GM04503 (cell line): ENCODE measurements at regions not wholly inside any gene's neighbourhood (a gene's known extent, or its start where the extent isn't known, plus 50 kb on each side); places are given as distances from the start of the nearest gene placed in this dataset.
"Not testable (repeated sequence)": the region's sequence is repeated elsewhere in the genome, so short reads cannot be mapped to it uniquely, and the experiment has no call there.

Experiments
- DNase-seq: peaks from one replicate; pipeline ENCODE4 v3.0.0-alpha.2; 2012; ENCODE audit warnings: low read depth

DNA sequence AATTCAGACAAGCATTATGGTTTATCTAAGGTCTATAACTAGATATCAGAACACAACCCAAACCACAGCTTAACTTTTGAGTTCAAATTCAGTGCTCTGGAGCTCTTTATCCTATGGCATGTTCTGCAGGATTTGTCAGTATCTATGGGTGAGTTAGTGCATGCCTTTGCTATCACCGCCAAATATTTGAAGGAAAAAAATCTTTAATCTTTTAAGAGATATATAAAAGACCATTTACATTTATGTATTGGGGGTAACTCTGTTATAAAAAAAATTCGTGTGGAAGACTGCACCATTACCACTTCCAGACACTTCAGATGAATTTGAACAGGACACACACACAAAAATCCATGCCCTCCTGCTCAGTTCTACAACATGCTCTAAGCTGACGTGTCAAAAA lies 313.5 kb upstream of the CHORDC1 start:
- DNase-seq, result no peak

DNA sequence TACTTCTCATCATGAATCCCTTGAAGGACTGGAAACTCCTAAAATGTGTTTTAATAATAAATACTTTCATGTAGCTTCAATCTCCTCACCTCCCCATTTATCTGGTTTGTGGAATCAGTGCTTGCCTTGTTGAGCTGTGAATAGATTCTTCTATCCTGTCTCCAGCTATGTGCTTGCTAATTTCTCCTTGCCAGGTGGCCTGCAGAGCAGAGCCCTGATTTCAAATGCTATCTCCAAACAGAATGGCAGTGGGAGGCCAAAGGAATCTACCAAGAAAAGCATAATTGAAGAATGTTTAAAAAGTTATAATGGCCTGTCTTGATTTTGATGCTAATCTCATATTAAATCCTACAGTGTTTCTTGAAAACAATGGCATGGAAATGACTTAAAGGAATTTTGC lies 309.3 kb upstream of the CHORDC1 start:
- DNase-seq, result no peak

DNA sequence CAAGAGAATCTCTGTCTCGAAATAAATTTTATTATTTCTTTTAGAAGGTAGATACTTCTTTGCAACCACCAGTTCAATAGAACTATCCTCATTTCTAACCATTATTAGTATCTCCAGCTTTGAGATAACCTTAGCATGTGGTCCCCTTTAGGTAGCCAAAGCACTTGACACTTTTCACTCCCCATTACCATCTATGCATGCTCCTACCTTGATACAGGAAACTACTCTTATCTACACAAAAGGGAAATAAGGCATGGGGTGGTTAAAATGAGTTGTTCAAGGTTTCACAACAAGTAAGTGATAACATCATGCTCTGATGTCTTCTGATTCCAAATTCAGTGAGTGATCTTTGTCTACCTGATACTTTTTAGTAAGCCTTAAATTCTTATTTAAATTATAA lies 308.2 kb upstream of the CHORDC1 start:
- no peak for DNase-seq

DNA sequence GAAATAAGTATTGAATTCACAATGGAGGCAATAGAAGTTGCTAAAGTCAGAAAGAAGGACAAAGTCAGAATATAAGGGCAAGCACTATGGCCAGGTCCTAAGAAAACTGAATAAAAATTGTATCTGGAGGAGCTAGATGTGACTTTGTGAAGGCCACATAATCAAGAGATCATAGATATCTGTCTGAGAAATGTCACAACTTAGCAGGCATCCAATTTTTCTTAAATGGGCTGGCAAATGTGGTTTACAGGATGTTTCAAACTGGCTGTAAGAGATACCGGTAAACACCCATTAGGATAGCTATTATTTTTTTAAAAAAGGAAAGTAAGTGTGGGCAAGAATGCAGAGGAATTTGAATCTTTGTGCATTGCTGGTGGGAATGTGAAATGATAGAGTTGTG lies 303.1 kb upstream of the CHORDC1 start:
- no peak for DNase-seq

DNA sequence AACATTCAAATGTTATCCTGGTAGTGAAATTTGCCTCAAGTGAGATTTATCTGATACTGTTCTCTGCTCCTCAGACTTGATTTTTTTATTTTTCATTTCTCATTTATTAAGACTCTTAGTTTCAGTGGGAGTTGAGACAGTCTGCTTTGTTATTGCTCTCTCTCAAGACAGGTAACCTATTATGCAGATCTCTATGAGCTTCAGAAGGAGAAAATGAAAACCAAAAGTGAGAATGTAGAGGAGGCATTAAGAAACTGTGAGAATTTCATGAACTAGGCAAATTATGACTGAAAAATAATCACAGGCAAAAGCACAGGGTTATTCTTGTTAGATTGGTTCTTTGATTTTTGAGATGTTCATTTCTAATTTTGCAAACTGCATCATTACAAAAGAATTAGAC lies 290.0 kb upstream of the CHORDC1 start:
- no peak for DNase-seq

DNA sequence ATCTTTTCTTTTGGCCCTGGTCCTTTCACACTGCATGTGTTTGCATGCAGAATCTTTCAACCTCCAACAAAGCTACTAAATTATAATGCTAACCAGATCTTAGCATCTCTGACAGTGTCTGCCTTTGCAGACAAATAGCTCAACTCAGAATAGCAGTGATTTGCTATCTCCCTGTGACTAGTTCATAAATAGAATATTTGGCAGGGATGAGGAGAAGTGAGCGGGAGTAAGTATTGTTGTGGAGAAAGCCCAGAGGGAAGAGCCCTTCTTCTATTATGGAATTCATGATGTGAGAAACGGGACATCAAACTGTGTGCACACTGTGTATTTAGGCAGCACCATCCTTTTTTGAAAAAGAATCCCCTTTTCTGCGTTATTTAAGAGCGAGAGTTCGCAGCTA lies 288.0 kb upstream of the CHORDC1 start:
- DNase-seq, result no peak

DNA sequence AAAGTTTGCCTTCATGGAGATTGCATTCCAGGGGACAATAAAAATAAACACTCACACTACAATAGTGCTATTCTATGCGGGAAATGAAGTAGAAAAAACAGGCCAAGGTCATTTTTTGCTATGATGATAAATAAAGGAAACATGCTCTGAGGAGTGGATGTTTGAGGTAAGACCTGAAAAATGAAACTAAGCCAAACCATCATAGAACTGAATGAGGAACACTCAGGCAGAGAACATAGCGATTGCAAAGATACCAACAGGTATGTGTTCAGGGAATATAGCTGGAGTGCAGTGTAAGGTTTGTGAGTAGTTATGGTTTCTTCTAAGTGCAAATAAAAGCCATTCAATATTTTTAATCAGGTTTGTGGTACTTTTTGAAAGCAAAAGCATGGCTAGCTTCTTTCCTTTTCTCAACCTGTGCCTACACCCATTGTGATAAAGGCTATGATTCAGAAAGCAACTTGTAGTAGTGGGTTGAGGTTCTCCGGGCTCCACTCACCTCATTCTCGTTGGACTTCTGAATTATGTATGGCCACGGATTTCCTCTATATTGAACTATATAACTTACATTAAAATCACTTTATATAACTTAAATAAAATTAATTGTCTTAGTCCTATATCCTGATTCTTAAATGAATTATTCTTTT lies 278.2 kb upstream of the CHORDC1 start:
- DNase-seq, result no peak

DNA sequence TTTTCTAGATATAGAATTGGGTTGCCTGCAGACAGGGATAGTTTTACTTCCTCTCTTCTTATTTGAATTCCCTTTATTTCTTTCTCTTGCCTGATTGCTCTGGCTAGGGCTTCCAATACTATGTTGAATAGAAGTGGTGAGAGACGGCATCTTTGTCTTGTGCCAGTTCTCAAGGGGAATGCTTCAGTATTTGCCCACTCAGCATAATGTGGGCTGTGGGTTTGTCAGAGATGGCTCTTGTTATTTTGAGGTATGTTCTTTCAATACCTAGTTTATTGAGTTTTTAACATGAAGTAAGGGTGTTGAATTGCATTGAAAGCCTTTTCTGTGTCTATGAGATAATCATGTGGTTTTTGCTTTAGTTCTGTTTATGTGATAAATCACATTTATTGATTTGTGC lies 273.9 kb upstream of the CHORDC1 start:
- no peak for DNase-seq

DNA sequence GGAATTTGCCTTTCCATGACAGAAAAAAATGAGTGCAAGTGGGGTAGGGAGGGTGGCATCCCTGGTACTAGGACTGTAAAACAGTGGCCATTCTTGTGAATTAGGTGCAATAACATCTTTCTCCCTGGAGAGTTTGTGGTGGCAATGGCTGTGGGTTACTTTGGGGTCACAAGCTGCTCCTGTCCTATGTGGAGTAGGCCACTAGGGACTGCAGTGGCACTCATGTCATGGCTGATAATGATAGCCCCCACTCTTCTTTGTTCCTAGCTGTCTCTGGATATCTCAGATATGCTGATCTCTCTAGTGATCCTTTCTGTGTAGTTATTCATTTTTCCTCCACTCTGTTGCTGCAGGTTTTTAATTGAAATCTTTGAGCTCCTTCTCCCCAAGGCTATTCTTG lies 270.5 kb upstream of the CHORDC1 start:
- no peak for DNase-seq

DNA sequence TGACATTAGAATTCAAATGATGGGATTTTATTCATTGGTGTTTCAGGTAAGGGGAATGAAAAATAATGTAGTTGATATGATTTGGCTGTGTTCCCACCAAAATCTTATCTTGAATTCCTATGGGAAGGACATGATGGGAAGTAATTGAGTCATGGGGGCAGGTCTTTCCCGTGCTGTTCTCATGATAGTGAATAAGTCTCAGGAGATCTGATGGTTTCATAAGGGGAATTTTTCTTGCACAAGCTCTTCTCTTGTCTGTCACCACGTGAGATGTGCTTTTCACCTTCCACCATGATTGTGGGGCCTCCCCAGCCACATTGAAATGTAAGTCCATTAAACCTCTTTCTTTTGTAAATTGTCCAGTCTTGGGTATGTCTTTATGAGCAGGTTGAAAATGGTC lies 268.6 kb upstream of the CHORDC1 start:
- DNase-seq, result no peak

DNA sequence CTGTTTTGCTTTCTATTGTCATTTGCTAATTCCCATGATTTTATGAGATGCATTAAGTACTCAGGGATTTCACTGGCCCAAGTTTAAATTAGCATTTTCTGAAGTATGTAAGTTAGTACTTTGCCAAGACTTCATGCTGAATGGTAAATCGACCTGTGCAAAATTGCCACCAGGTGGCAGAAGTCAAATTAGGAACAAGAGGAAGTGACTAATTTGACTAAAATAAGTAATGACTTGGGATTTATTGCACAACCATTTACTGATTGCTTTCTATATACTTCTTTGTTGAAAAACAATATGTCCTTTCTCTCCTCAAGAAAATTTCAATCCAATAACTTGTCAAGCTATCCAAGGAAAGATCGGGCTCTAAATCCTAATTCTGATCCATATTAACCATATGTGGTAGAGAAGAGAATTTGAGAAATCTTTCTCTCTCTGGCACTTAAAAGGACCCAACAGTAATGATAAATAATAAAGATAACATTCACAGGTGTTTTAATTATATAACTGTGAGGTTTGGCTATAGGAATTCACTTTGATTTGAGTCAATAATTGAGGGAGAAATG lies 253.7 kb upstream of the CHORDC1 start:
- DNase-seq, result no peak

DNA sequence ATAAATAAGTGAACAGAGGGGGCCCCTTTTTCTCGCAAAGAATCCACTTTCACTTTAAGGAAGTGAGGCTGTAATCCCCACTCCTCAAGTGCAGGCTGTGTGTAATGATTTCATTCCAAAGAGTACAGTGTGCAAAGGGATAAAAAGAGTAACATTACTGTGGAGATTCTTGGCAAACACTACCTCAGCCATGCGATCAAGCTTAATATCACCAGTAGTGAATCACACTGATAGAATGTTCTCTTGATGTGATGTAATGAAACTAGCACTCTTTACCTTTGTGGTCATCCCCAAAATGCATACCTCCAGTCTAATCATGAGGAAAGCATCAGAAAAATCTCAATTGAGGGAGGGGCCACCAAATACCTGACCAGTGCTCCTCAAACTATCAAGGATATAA lies 246.1 kb upstream of the CHORDC1 start:
- no peak for DNase-seq

DNA sequence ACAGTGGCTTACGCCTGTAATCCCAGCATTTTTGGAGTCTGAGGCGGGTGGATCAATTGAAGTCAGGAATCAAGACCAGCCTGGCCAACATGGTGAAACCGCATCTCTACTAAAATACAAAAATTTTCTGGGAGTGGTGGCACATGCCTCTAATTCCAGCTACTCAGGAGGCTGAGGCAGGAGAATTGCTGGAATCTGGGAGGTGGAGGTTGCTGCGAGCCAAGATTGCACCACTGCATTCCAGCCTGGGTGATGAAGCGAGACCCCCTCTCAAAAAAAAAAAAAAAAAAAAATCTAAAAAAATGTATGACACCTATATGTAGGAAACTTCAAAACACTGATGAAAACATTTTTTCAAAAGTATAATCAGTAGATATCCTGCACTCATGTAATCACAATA lies 242.7 kb upstream of the CHORDC1 start:
- no peak for DNase-seq

DNA sequence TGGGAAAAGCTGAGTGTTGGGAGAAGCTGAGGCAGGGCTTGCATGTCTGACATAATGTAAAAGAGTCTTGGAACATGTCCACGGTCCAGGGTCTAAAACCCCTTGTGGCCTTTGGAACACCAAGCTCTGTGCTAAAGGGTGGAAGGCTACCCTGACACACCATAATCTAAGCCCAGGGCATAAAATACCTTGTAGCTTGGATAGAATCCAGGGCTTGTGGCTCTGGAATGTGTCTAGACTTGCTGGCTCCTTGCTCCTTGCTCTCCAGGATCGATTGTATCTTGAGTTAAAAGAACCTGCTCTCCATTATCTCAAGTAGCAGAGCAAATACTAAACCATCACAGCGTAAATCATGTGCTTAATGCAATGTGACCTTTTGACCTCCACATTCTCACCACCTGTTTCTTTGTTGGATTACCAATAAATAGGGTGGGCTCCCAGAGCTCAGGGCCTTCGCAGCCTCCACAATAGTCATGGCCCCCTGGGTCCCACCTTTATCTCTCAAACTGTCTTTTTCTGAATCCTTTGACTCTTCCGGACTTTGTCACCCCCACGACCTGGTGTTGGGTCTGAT lies 232.6 kb upstream of the CHORDC1 start:
- not testable (repeated sequence) for DNase-seq

DNA sequence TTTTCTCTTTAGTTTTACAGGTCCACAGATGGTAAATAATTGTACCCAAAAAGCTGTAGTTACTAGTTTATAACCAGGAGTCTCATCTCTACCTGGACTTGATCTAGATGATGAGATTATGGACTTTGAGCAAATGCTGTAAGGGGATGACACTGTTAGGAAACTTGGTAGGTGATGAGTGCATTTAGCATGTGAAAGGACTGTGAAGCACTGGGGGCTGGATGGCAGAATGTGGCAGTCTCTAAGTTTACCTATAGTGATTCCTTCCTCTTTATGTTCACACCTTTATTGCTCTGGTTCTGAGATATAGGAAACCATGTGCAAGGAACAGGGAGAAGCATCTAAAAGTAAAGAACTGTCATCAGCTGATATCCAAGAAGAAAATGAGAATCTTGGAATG lies 230.7 kb upstream of the CHORDC1 start:
- DNase-seq, result no peak

DNA sequence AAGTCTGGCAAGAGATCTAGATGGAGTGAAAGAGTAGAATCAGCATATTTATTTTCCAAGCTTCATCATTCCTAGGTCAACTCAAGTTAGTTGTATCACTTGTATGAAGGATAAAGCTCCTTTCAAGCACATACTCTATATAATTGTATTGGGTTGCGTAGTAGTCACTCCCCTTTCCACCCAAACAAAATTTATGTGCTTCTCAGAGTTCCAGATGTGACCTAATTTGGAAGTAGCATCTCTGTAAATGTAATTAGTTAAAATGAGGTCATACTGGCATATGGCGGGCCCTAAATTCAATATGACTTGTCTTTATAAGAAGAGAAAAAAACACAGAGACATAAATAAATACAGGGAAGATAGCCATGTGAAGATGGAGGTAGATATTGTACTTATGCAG lies 226.8 kb upstream of the CHORDC1 start:
- no peak for DNase-seq

DNA sequence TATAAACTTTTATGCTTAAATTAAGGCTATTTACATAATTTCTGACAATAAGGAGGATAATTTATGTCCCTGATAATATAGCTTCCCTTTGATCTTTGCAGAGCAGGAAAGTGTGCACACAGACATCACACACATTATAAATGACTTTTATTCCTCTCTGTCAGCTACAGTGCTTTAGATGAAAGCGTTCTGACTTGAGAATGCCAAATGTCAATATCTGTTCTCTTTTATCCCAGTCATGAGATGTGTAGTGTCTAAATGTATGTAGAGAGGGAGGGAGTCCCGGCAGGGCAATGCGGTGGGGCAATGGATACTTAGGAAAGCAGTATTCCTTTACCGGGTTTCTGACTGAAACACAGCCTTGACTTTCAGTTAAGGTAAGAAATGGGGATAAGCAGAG lies 225.4 kb upstream of the CHORDC1 start:
- no peak for DNase-seq

DNA sequence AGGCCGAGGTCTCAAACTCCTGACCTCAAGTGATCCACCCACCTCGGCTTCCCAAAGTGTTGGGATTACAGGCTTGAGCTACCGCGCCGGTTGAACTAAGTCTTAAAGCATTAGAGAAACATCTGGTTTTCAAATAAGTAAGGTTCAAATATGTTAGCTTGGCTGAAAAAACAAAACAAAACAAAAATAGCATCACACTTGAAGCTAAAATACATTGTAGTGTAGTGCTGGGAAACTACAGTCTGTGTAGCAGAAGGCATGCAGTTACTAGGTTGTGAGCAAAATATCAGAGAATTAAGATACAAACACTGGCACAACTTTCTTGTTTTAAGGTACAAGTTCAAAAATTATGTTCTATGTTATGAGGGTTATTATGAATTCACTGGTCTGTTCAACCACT lies 224.8 kb upstream of the CHORDC1 start:
- no peak for DNase-seq

DNA sequence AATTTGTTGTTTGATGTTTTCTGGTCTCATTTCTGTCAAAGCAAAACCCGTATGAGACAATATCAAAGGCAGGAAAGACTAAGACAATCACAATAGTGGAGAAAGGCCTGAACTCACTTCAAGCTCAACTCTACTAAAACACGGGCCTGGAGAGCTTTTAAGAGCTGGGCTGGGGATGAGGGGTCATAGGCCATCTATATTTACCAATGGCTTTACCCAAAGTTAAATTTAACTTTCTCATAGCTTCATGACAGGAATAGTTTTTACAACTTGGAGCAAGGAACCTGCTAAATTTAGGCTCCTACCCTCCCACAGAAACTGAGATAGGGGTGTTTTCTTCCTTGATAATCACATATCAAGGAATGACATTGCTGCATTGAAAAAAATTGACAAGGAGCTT lies 223.4 kb upstream of the CHORDC1 start:
- DNase-seq, result no peak

DNA sequence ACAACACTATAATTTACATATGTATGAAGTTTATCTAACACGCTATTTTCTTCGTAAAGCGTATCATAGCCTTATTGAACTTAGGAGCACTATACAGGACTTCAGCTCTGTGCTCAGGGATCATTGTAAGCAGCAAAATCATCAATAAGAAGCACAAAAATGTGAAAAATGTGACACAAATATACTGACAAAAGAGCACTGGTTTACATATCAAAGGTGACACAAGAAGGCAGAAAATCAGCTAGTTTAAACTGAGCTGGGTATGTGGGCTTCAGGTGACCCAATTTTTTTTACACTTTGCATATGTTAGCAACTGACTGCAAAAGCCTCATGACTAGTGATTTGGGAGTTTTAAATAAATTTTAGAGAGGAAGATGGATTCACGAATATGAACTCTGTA lies 215.2 kb upstream of the CHORDC1 start:
- no peak for DNase-seq

DNA sequence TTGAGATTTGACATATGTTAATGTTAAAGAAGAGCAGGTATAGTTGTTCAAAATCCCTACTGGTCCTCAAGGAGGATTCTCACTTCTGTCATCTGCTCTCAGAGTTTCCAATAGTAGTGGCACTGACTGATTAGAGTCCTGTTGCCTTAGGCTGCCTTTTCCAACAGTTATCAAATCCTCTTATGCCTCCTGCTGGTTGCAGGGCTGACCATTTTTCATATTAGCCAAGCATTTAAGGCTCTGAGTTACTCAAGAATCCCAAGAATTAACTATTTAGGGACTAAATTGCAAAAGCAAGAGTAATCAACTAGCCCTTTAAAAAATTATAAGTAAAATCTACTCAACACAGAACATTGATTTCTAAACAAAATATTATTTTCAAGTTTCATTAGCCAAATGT lies 212.0 kb upstream of the CHORDC1 start:
- DNase-seq, result no peak

DNA sequence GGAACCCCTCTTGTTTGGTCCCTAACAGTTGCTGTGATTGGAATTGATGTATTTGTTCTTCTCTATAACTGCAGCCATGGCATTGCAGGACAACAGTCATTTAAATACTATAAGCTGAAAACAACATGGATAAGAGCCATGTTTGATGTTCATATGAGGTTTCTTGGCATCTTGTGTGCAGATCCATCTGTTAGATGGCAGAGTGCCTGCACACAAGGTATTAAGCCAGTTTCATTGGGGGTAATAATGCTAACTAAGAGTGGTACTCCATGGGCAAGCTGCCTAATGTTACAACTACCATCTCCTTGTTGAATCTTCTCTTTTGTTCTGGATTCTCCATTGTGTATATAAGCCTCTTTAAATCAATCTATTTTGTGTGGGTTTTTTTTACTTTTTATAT lies 206.0 kb upstream of the CHORDC1 start:
- no peak for DNase-seq

DNA sequence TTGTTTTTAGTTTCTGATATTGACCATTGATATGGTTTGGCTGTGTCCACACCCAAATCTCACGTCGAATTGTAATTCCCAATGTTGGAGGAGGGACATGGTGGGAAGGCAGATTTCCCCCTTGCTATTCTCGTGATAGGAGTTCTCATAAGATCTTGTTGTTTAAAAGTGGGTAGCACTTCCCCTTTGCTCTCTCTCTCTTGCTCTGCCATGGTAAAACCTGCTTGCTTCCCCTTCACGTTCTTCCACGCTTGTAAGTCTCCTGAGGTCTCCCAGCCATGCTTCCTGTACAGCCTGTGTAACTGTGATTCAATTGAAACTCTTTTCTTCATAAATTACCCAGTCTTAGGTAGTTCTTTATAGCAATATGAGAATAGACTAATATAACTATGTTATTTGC lies 203.6 kb upstream of the CHORDC1 start:
- no peak for DNase-seq

DNA sequence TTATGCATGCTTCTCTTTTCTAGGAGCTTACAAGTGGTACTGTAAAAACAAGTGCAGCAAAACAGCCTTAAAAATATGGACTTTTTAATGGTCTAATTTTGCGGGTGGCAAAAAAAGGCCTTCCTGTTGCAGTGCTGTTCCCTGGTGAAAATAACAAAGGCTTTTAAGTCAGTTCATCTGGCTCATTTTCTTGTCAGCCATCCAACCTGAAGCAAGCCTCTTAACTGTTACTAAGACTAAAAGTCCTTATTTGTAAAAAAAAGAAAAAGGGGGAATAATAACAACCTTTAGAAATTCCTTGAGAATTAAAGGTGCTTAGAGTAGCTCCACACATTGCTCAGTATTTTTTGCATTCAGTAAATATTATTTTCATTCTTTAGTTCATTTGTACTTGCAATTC lies 200.5 kb upstream of the CHORDC1 start:
- DNase-seq, result no peak
